G401 (cell line): ENCODE measurements at regions not wholly inside any gene's neighbourhood (a gene's known extent, or its start where the extent isn't known, plus 50 kb on each side); places are given as distances from the start of the nearest gene placed in this dataset.
"Not testable (repeated sequence)": the region's sequence is repeated elsewhere in the genome, so short reads cannot be mapped to it uniquely, and the experiment has no call there.

Experiments
- DNase-seq: peaks from one replicate; pipeline ENCODE4 v3.0.0-alpha.2; 2015; ENCODE audit warnings: low spot score
- in situ Hi-C: cut with HindIII; loops from 2 replicates; pipeline ENCODE4 v1.10.0; 2016; ENCODE audit warnings: low sequenced_read_pairs, mixed read lengths

GRCh38 chr3:187889106-187889505 is 143.8 kb upstream of the BCL6 start:
- in situ Hi-C loops: no loop called here
- DNase-seq: no peak

GRCh38 chr3:187889601-187890404 is 144.5 kb upstream of the BCL6 start:
- DNase-seq: no peak
- in situ Hi-C loops: no loop called here

- DNase-seq, in situ Hi-C loops: not testable (repeated sequence)
These were observed 145.1 kb upstream of the BCL6 start for GRCh38 chr3:187890405-187890752.

- peak; percentile 30 for DNase-seq
- in situ Hi-C loops: no loop called here
These were observed 151.4 kb upstream of the BCL6 start for GRCh38 chr3:187896646-187897045.

GRCh38 chr3:187899246-187899645 is 154.0 kb upstream of the BCL6 start:
- DNase-seq: no peak
- in situ Hi-C loops: no loop called here

- DNase-seq: no peak
- in situ Hi-C loops: no loop called here
These were observed 155.9 kb upstream of the BCL6 start for GRCh38 chr3:187900993-187901755.

- no peak for DNase-seq
- in situ Hi-C loops: no loop called here
These were observed 156.8 kb upstream of the BCL6 start for GRCh38 chr3:187902041-187902471.

- DNase-seq: no peak
- in situ Hi-C loops: no loop called here
These were observed 157.7 kb upstream of the BCL6 start for GRCh38 chr3:187902936-187903335.

- DNase-seq: no peak
- in situ Hi-C loops: no loop called here
These were observed 158.4 kb upstream of the BCL6 start for GRCh38 chr3:187903697-187904096.

- DNase-seq: no peak
- in situ Hi-C loops: no loop called here
These were observed 161.1 kb upstream of the BCL6 start for GRCh38 chr3:187906416-187906815.

- in situ Hi-C loops: no loop called here
- DNase-seq: no peak
These were observed 161.7 kb upstream of the BCL6 start for GRCh38 chr3:187906920-187907319.

- in situ Hi-C loops: no loop called here
- no peak for DNase-seq
These were observed 164.6 kb upstream of the BCL6 start for GRCh38 chr3:187909866-187910265.

- DNase-seq: no peak
- in situ Hi-C loops: no loop called here
These were observed 166.7 kb upstream of the BCL6 start for GRCh38 chr3:187912007-187912406.

- DNase-seq: no peak
- in situ Hi-C loops: no loop called here
These were observed 168.4 kb upstream of the BCL6 start for GRCh38 chr3:187913617-187914033.

GRCh38 chr3:187914231-187914630 is 169.0 kb upstream of the BCL6 start:
- in situ Hi-C loops: no loop called here
- peak; percentile 85 for DNase-seq

- in situ Hi-C loops: no loop called here
- no peak for DNase-seq
These were observed 170.8 kb upstream of the BCL6 start for GRCh38 chr3:187916072-187916471.

GRCh38 chr3:187918081-187918644 is 172.9 kb upstream of the BCL6 start:
- DNase-seq: no peak
- in situ Hi-C loops: no loop called here

GRCh38 chr3:187919048-187919447 is 173.8 kb upstream of the BCL6 start:
- DNase-seq: no peak
- in situ Hi-C loops: no loop called here

GRCh38 chr3:187919544-187919943 is 174.3 kb upstream of the BCL6 start:
- no peak for DNase-seq
- in situ Hi-C loops: no loop called here

GRCh38 chr3:187920030-187920429 is 174.8 kb upstream of the BCL6 start:
- no peak for DNase-seq
- in situ Hi-C loops: no loop called here
